HK-2 (cell line): ENCODE measurements at regions not wholly inside any gene's neighbourhood (a gene's known extent, or its start where the extent isn't known, plus 50 kb on each side); places are given as distances from the start of the nearest gene placed in this dataset.
"Not testable (repeated sequence)": the region's sequence is repeated elsewhere in the genome, so short reads cannot be mapped to it uniquely, and the experiment has no call there.

Experiments
- DNase-seq: peaks from one replicate; pipeline ENCODE4 v3.0.0-alpha.2; 2018; ENCODE audit not compliant: unreplicated experiment

- no peak for DNase-seq
These were observed 197.6 kb upstream of the CHST9 start for GRCh38 chr18:27382567-27383216.

GRCh38 chr18:27378431-27379095 lies 193.5 kb upstream of the CHST9 start:
- DNase-seq = peak; percentile 66

GRCh38 chr18:27377251-27377650 lies 192.1 kb upstream of the CHST9 start:
- peak; percentile 13 for DNase-seq

- no peak for DNase-seq
These were observed 187.3 kb upstream of the CHST9 start for GRCh38 chr18:27372386-27372785.

- DNase-seq = no peak
These were observed 181.6 kb upstream of the CHST9 start for GRCh38 chr18:27366665-27367064.

- DNase-seq = no peak
These were observed 181.0 kb upstream of the CHST9 start for GRCh38 chr18:27366151-27366550.

- no peak for DNase-seq
These were observed 178.8 kb upstream of the CHST9 start for GRCh38 chr18:27363872-27364271.

GRCh38 chr18:27361477-27361876 lies 176.4 kb upstream of the CHST9 start:
- DNase-seq = no peak

GRCh38 chr18:27355308-27355707 lies 170.2 kb upstream of the CHST9 start:
- no peak for DNase-seq

GRCh38 chr18:27353273-27353672 lies 168.2 kb upstream of the CHST9 start:
- no peak for DNase-seq

GRCh38 chr18:27349284-27349882 lies 164.3 kb upstream of the CHST9 start:
- DNase-seq = no peak

- DNase-seq = no peak
These were observed 146.5 kb upstream of the CHST9 start for GRCh38 chr18:27331606-27332005.

GRCh38 chr18:27314996-27315395 lies 129.9 kb upstream of the CHST9 start:
- no peak for DNase-seq

- DNase-seq = no peak
These were observed 128.6 kb upstream of the CHST9 start for GRCh38 chr18:27313678-27314077.

- DNase-seq = no peak
These were observed 127.7 kb upstream of the CHST9 start for GRCh38 chr18:27312853-27313252.

- no peak for DNase-seq
These were observed 127.0 kb upstream of the CHST9 start for GRCh38 chr18:27312153-27312552.

GRCh38 chr18:27311114-27311513 lies 126.0 kb upstream of the CHST9 start:
- no peak for DNase-seq

GRCh38 chr18:27301615-27302378 lies 116.7 kb upstream of the CHST9 start:
- DNase-seq = no peak

GRCh38 chr18:27298214-27298804 lies 113.2 kb upstream of the CHST9 start:
- DNase-seq = no peak

GRCh38 chr18:27285973-27286562 lies 101.0 kb upstream of the CHST9 start:
- not testable (repeated sequence) for DNase-seq

GRCh38 chr18:27278131-27278530 lies 93.0 kb upstream of the CHST9 start:
- no peak for DNase-seq

GRCh38 chr18:27277554-27277953 lies 92.4 kb upstream of the CHST9 start:
- no peak for DNase-seq
